Cardiac muscle cell (in vitro differentiated cells and primary cell): ENCODE measurements at regions not wholly inside any gene's neighbourhood (a gene's known extent, or its start where the extent isn't known, plus 50 kb on each side); places are given as distances from the start of the nearest gene placed in this dataset.

Source experiments
- DNase-seq, 2 donors: peaks; one replicate each; pipeline versions ENCODE4 v3.0.0 to v3.0.0-alpha.2; 2010 to 2017; ENCODE audit warnings: low read depth in 1 of 2, low spot score in 1 of 2
- H3K27ac ChIP-seq: fragments of 200-600 bp; sonication (generic); 2 replicates; pipeline ENCODE4 v1.5.1; 2016
- H3K27me3 ChIP-seq: fragments of 200-600 bp; sonication (generic); 2 replicates; pipeline ENCODE4 v1.6.0; 2016; ENCODE audit warnings: control low read depth
- H3K36me3 ChIP-seq: fragments of 200-600 bp; sonication (generic); 2 replicates; pipeline ENCODE4 v1.5.1; 2016; ENCODE audit warnings: control low read depth
- H3K4me1 ChIP-seq: fragments of 200-600 bp; sonication (generic); 2 replicates; pipeline ENCODE4 v1.8.1; 2017; ENCODE audit warnings: low read depth, mild to moderate bottlenecking, mixed run types
- H3K4me3 ChIP-seq: fragments of 200-600 bp; sonication (generic); 2 replicates; pipeline ENCODE4 v1.5.1; 2016; ENCODE audit warnings: mild to moderate bottlenecking
- H3K9me3 ChIP-seq: fragments of 200-600 bp; sonication (generic); 2 replicates; pipeline ENCODE4 v1.5.1; 2017; ENCODE audit warnings: low read depth, mild to moderate bottlenecking, control low read depth
- CTCF ChIP-seq: IDR thresholded peaks from 2 replicates; pipeline ENCODE4 v1.5.1; 2012; ENCODE audit warnings: low read depth, mild to moderate bottlenecking, low read length

- H3K36me3 ChIP-seq, result no peaks in the 10 kb centered on the region
- no peaks in the 10 kb centered on the region for H3K9me3 ChIP-seq
- H3K4me1 ChIP-seq, result no peaks in the 10 kb centered on the region
- DNase-seq, result no peak
- no peak overlapping the region for H3K27ac ChIP-seq
- no peaks in the 10 kb centered on the region for H3K27me3 ChIP-seq
- no peak for TF ChIP-seq CTCF
- no peak overlapping the region for H3K4me3 ChIP-seq
Measured at GRCh38 chr20:16917636-16918035, 169.5 kb downstream of the OTOR start.

GRCh38 chr20:16918366-16918765 lies 170.2 kb downstream of the OTOR start:
- DNase-seq, result no peak
- H3K27ac ChIP-seq, result no peak overlapping the region
- no peak for TF ChIP-seq CTCF

GRCh38 chr20:16919841-16920240 lies 171.7 kb downstream of the OTOR start:
- H3K36me3 ChIP-seq, result no peaks in the 10 kb centered on the region
- no peak overlapping the region for H3K27ac ChIP-seq
- TF ChIP-seq CTCF, result no peak
- DNase-seq, result no peak
- no peaks in the 10 kb centered on the region for H3K4me1 ChIP-seq
- no peaks in the 10 kb centered on the region for H3K27me3 ChIP-seq
- no peak overlapping the region for H3K4me3 ChIP-seq
- no peaks in the 10 kb centered on the region for H3K9me3 ChIP-seq

More at GRCh38 chr20:16918366-16918765, 170.2 kb downstream of the OTOR start:
- no peaks in the 10 kb centered on the region for H3K9me3 ChIP-seq
- no peak overlapping the region for H3K4me3 ChIP-seq
- no peaks in the 10 kb centered on the region for H3K27me3 ChIP-seq
- H3K4me1 ChIP-seq, result no peaks in the 10 kb centered on the region
- no peaks in the 10 kb centered on the region for H3K36me3 ChIP-seq

- Histone ChIP-seq H3K36me3 (no peaks in the 10 kb centered on the region), H3K27ac (no peak overlapping the region), H3K4me3 (no peak overlapping the region), H3K9me3 (no peaks in the 10 kb centered on the region), H3K27me3 (no peaks in the 10 kb centered on the region), H3K4me1 (no peaks in the 10 kb centered on the region)
- DNase-seq, result peak in 1 of 2 donors; percentile 56
- TF ChIP-seq CTCF, result no peak
Measured at GRCh38 chr20:16922834-16923233, 174.7 kb downstream of the OTOR start.

GRCh38 chr20:16926626-16927430 lies 178.7 kb downstream of the OTOR start:
- H3K27ac ChIP-seq, result no peak overlapping the region
- no peaks in the 10 kb centered on the region for H3K9me3 ChIP-seq
- H3K4me1 ChIP-seq, result no peaks in the 10 kb centered on the region
- no peak overlapping the region for H3K4me3 ChIP-seq
- no peak for TF ChIP-seq CTCF
- H3K36me3 ChIP-seq, result no peaks in the 10 kb centered on the region
- no peak for DNase-seq
- no peaks in the 10 kb centered on the region for H3K27me3 ChIP-seq
